K562 (cell line): ENCODE measurements at regions not wholly inside any gene's neighbourhood (a gene's known extent, or its start where the extent isn't known, plus 50 kb on each side); places are given as distances from the start of the nearest gene placed in this dataset.
A peak's percentile ranks its signal among the peaks of the same experiment; 100 is the strongest.

Experiments used
- BHLHE40 ChIP-seq: IDR thresholded peaks from 2 replicates; pipeline ENCODE4 v1.6.1; 2011; ENCODE audit warnings: low read length, improper control_type of control experiment
- BMI1 ChIP-seq: fragments of 150-350 bp; IDR thresholded peaks from 2 replicates; pipeline ENCODE4 v1.6.1; 2014; ENCODE audit warnings: low read length
- CBX1 ChIP-seq: sonication (generic); IDR thresholded peaks from 2 replicates; pipeline ENCODE4 v1.6.1; 2016; ENCODE audit warnings: antibody characterized with exemption, low read depth, mild to moderate bottlenecking
- E2F6 ChIP-seq, 2 experiments: IDR thresholded peaks; 2 replicates each; pipeline ENCODE4 v1.6.1; 2011; ENCODE audit warnings: borderline replicate concordance in 1 of 2, control low read depth in 1 of 2, low read depth in 1 of 2, low read length in 1 of 2, mild to moderate bottlenecking in 1 of 2, mixed read lengths in 1 of 2, moderate library complexity in 1 of 2; ENCODE audit not compliant: insufficient read depth in 1 of 2, insufficient read length in 1 of 2, poor library complexity in 1 of 2, severe bottlenecking in 1 of 2; ENCODE audit errors: extremely low read depth in 1 of 2
- ERF ChIP-seq: fragments of 450-650 bp; formaldehyde crosslinking; IDR thresholded peaks from 2 replicates; pipeline ENCODE4 v1.4.0; 2020; ENCODE audit warnings: mild to moderate bottlenecking, mixed read lengths
- ESRRA ChIP-seq: fragments of 450-650 bp; IDR thresholded peaks from 2 replicates; pipeline ENCODE4 v1.6.1; 2014; ENCODE audit warnings: low read depth, mild to moderate bottlenecking, moderate library complexity, borderline replicate concordance
- GATA2 ChIP-seq: sonication (generic); formaldehyde crosslinking; IDR thresholded peaks from 2 replicates; pipeline ENCODE4 v1.4.0; 2020; ENCODE audit warnings: mild to moderate bottlenecking, missing genetic modification reagents
- GATAD2B ChIP-seq: fragments of 450-650 bp; IDR thresholded peaks from 2 replicates; pipeline ENCODE4 v1.6.1; 2017; ENCODE audit warnings: mild to moderate bottlenecking, borderline replicate concordance
- HDAC1 ChIP-seq, 2 experiments: fragments of 450-650 bp; IDR thresholded peaks; 2 replicates each; pipeline ENCODE4 v1.6.1; 2016 to 2017; ENCODE audit warnings: inconsistent platforms in 1 of 2, mild to moderate bottlenecking in 1 of 2, moderate library complexity in 1 of 2
- KAT2B ChIP-seq: IDR thresholded peaks from one replicate; pipeline ENCODE4 v1.6.1; 2012; ENCODE audit warnings: low read depth, mild to moderate bottlenecking, control low read depth, inconsistent platforms, low read length, moderate library complexity
- LARP7 ChIP-seq: fragments of 450-650 bp; IDR thresholded peaks from 2 replicates; pipeline ENCODE4 v1.6.1; 2016
- NR1H2 ChIP-seq: sonication (generic); formaldehyde crosslinking; IDR thresholded peaks from 2 replicates; pipeline ENCODE4 v1.4.0; 2020; ENCODE audit warnings: mild to moderate bottlenecking, missing genetic modification reagents
- NR4A1 ChIP-seq, 2 experiments: fragments of 250-450 bp in 1 of 2; fragments of 450-650 bp in 1 of 2; sonication (Bioruptor Pico) in 1 of 2; IDR thresholded peaks; 2 replicates each; pipeline versions ENCODE4 v1.4.0 to v1.6.1; 2016 to 2020; ENCODE audit warnings: mild to moderate bottlenecking in 2 of 2, missing compliant biosample characterization in 1 of 2, missing genetic modification characterization in 1 of 2, moderate library complexity in 1 of 2
- PTRF ChIP-seq: fragments of 450-650 bp; IDR thresholded peaks from 2 replicates; pipeline ENCODE4 v1.6.1; 2016; ENCODE audit warnings: mild to moderate bottlenecking, missing genetic modification characterization, missing compliant biosample characterization
- RBM25 ChIP-seq: fragments of 200-400 bp; formaldehyde crosslinking; IDR thresholded peaks from 2 replicates; pipeline ENCODE4 v1.6.1; 2018; ENCODE audit warnings: low read length, low read depth, moderate library complexity; ENCODE audit not compliant: severe bottlenecking
- SETDB1 ChIP-seq: IDR thresholded peaks from one replicate; pipeline ENCODE4 v1.6.1; 2012; ENCODE audit warnings: low read length, control low read depth, inconsistent platforms
- SIX5 ChIP-seq, 2 experiments: IDR thresholded peaks; 2 replicates each; pipeline ENCODE4 v1.6.1; 2011; ENCODE audit warnings: low read length in 2 of 2, borderline replicate concordance in 1 of 2, low read depth in 1 of 2, mild to moderate bottlenecking in 1 of 2, moderate library complexity in 1 of 2; ENCODE audit not compliant: insufficient read depth in 1 of 2
- SMAD4 ChIP-seq: fragments of 250-450 bp; sonication (Bioruptor Pico); conservative IDR thresholded peaks from 2 replicates; pipeline ENCODE4 v1.8.0; 2021; ENCODE audit warnings: inconsistent platforms, mild to moderate bottlenecking, moderate library complexity
- TEAD2 ChIP-seq: fragments of 450-650 bp; IDR thresholded peaks from 2 replicates; pipeline ENCODE4 v1.6.1; 2016; ENCODE audit warnings: missing genetic modification characterization, control low read depth, missing compliant biosample characterization
- U2AF2 ChIP-seq: fragments of 200-400 bp; formaldehyde crosslinking; optimal IDR thresholded peaks from 2 replicates; pipeline ENCODE3; 2017; ENCODE audit warnings: low read depth, mild to moderate bottlenecking, low read length
- TF ChIP-seq, protein P1 (sequence below): fragments of 450-650 bp; formaldehyde crosslinking; IDR thresholded peaks from 2 replicates; pipeline ENCODE4 v1.4.0; 2022; ENCODE audit warnings: missing genetic modification characterization

- TF ChIP-seq NR4A1 (CRISPR knock-in tag; IDR thresholded peaks at IDR 0.05) = no peak
- no peak for TF ChIP-seq NR4A1 (tag; IDR thresholded peaks at IDR 0.05)
- TF ChIP-seq BHLHE40 = no peak
- no peak for TF ChIP-seq BMI1
- TF ChIP-seq PTRF (tag) = no peak
- no peak for TF ChIP-seq NR1H2 (CRISPR knock-in tag)
- TF ChIP-seq SETDB1 = no peak
- no peak for TF ChIP-seq KAT2B
- no peak for TF ChIP-seq GATAD2B
- no peak for TF ChIP-seq SIX5 (IDR thresholded peaks at IDR 0.05; ENCODE audit: borderline replicate concordance in 1 of 2, insufficient read depth in 1 of 2, low read depth in 1 of 2, low read length in 2 of 2)
- no peak for TF ChIP-seq RBM25
- peak in 1 of 2 experiments; percentile 48 for TF ChIP-seq E2F6 (IDR thresholded peaks at IDR 0.05; ENCODE audit: borderline replicate concordance in 1 of 2, extremely low read depth in 1 of 2, insufficient read depth in 1 of 2, insufficient read length in 1 of 2, low read depth in 1 of 2, low read length in 1 of 2, poor library complexity in 1 of 2, severe bottlenecking in 1 of 2)
- no peak for TF ChIP-seq TEAD2 (tag)
- TF ChIP-seq, protein P1, sequence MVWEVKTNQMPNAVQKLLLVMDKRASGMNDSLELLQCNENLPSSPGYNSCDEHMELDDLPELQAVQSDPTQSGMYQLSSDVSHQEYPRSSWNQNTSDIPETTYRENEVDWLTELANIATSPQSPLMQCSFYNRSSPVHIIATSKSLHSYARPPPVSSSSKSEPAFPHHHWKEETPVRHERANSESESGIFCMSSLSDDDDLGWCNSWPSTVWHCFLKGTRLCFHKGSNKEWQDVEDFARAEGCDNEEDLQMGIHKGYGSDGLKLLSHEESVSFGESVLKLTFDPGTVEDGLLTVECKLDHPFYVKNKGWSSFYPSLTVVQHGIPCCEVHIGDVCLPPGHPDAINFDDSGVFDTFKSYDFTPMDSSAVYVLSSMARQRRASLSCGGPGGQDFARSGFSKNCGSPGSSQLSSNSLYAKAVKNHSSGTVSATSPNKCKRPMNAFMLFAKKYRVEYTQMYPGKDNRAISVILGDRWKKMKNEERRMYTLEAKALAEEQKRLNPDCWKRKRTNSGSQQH (CRISPR knock-in tag) = no peak
- no peak for TF ChIP-seq LARP7
- TF ChIP-seq GATA2 (CRISPR knock-in tag) = no peak
- 0 out of 2 replicates have a peak, but pooled peaks have one; percentile 35 for TF ChIP-seq SMAD4 (CRISPR knock-in tag)
- TF ChIP-seq ESRRA = no peak
- no peak for TF ChIP-seq U2AF2
- TF ChIP-seq ERF = no peak
- no peak for TF ChIP-seq CBX1
- no peak for TF ChIP-seq HDAC1 (IDR thresholded peaks at IDR 0.05)
Measured at GRCh38 chr12:88299567-88300101, 157.5 kb downstream of the TMTC3 start (continued).
